Mammary epithelial cell (primary cell): ENCODE measurements at regions not wholly inside any gene's neighbourhood (a gene's known extent, or its start where the extent isn't known, plus 50 kb on each side); places are given as distances from the start of the nearest gene placed in this dataset.

ENCODE experiments used
- CTCF ChIP-seq, 2 donors: IDR thresholded peaks in 1 of 2; conservative IDR thresholded peaks in 1 of 2; 2 replicates each; pipeline ENCODE4 v1.5.1; 2011 to 2012; ENCODE audit warnings: inconsistent platforms in 2 of 2, low read length in 2 of 2, mild to moderate bottlenecking in 2 of 2, control low read depth in 1 of 2, low read depth in 1 of 2; ENCODE audit not compliant: insufficient read depth in 1 of 2; ENCODE audit errors: extremely low read depth in 1 of 2
- EZH2 ChIP-seq: IDR thresholded peaks from 2 replicates; pipeline ENCODE4 v1.6.1; 2012; ENCODE audit warnings: low read length, inconsistent platforms, borderline replicate concordance

DNA sequence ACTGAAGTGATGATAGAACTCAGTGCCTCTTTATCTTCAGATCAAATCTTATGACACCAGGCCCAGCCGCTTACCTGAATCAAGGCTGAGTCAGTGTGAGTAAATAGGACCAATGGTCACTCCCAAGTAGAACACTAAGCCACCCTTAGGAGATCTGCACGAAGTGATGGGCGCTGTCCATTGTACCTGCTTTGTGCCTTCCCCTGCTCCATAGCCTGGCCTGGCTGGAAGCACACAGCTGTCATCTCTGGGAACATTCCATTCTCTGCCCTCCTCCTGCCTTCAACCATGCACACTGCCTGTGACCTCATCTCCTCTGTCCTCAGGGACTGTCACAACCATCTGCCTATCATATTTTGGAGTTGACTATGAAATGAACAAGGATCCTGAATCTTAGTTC, 279.5 kb upstream of the ASIC2 start:
- no peak for TF ChIP-seq CTCF (conservative IDR thresholded peaks at IDR 0.05 in 1 of 2, IDR thresholded peaks at IDR 0.05 in 1 of 2; ENCODE audit: extremely low read depth in 1 of 2, insufficient read depth in 1 of 2, low read depth in 1 of 2, low read length in 2 of 2)
- TF ChIP-seq EZH2: no peak
